GM19372 (cell line): ENCODE measurements at regions not wholly inside any gene's neighbourhood (a gene's known extent, or its start where the extent isn't known, plus 50 kb on each side); places are given as distances from the start of the nearest gene placed in this dataset.
A peak's percentile ranks its signal among the peaks of the same experiment; 100 is the strongest.

Source experiments
- ATAC-seq: cut with Tn5 transposase; IDR thresholded peaks from one replicate; pipeline ENCODE4 v1.9.1; 2021; ENCODE audit warnings: mild to moderate bottlenecking, low read depth, moderate library complexity; ENCODE audit not compliant: unreplicated experiment

DNA sequence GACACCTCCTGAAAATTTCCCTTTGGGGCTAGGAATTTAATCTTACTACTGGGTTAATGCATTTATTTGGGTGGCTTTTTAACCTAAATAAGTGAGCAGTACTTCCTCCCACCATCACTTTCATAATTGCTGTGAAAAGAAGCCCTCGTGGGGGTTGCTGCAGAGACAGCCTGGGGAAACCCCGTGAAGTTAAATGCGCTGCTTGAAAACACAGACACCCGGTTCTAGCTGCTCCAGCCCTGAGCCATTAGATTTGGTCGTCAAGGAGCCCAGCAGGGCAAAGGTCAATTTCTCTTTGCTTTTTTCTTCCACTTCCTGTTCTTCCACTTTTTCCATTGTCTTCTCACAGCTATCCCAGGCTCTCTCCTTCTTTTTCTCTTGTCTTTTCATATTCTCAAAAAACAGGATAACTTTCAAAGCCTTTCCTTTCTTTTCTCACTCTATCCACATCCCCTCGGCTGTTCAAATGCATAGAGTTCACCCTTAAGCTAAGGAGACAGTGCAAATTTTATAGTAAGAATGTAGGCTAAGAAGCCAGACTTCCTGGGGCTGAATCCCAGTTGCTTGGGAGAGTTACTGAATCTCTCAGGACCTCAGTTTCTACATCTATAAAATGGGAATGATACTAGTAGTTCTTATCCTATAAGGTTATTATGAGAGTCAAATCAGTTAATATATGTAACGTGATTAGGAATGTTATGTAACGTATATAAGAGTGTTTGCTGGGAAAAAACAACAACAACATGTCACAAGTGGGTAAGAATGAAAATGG is 91.5 kb upstream of the ZNF827 start:
- peak; percentile 94 for ATAC-seq

DNA sequence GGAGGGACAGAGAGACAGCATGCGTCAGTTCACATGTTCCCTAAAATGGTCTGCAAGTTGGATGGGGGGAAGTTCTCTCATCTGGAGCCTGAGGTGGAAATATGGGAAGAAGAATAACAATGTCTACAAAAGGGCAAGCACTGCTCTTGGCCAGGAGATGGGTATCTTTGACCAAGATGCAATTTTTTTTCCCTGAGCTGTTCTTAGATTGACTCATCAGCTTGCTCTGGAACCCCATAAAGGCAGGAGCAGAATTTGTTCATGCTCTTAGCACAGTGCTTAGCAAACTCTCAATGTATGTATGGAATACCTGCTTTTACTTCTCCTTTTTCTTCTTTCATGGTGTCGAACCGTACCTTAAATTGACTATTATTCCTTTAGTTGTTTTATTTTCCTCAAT is 90.5 kb upstream of the ZNF827 start:
- ATAC-seq: no peak

DNA sequence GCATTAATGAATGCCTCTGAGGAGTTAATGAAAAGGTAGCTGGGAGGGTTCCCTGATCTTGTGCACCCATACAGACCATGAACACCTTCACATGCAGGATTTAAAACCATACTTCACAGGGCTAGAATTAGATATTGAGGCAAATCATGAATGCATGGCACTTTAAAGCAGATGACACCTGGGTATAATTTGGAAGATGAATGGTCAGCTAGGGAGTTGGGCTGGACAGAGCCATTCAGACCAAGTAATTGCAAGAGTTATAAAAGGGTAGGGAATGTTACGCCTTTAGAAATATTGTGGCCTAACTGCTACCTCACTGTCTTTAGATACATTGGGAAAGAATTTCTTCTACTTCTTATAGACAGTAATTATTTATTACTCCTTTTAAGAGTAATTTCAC is 89.1 kb upstream of the ZNF827 start:
- no peak for ATAC-seq

DNA sequence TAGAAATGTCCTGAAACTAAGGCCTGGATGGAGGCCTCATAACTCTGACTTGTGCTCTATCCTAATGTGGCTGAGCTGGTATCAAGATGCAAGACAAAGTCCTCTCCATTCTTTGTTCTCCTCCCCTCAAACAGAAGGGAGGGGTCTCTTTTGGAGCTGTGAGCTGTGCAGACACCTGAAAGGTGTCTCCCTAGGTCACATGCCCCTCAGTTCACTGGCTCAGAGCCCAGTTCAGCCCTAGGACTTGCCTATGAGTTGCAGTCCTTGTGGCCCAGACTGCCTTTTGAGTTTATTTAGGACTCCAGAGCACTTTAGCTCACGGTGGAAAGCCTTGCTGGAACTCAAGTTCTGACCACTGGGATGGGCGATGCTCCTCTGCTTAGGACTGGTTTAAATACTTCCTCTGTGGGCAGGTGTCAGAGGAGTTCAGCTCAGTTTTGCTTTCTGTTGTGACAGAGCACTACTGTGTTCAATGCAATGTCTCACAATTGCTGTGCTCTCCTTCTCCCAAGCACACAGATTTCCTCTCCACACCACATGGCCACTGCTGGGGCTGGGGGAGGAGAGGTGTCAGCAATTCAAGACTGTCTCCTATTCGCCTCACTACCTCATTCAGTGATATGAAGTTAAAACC is 84.8 kb upstream of the ZNF827 start:
- ATAC-seq: peak; percentile 99

DNA sequence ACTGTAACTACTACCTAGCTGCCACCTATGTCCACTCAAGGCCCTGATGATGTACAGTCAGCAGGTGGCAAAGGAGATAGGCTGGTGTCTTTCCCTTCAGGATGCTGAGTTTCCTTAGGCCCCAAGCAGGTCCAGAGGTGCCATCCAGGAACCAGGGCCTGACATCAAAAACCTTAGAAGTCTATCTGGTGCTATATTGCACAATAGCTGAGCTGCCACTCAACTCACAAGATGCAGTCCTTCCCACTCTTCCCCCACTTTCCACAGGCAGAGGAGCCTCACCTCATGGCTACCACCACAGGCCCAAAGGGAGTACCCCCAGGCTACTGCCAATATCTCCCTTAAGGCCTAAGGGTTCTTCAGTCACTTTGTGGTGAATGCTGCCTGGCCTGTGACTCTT is 83.9 kb upstream of the ZNF827 start:
- ATAC-seq: no peak

DNA sequence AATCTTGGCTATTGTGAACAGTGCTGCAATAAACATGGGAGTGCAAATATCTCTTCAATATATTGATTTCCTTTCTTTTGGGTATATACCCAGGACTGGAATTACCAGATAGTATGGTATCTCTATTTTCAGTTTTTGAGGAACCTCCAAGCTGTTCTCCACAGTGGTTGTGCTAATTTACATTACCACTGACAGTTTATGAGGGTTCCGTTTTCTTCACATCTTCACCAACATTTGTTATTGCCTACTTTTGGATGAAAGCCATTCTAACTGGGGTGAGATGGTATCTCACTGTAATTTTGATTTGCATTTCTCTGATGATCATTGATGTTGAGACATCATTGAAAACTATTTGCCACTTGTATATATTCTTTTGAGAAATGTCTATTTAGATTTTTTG is 79.6 kb upstream of the ZNF827 start:
- no peak for ATAC-seq

DNA sequence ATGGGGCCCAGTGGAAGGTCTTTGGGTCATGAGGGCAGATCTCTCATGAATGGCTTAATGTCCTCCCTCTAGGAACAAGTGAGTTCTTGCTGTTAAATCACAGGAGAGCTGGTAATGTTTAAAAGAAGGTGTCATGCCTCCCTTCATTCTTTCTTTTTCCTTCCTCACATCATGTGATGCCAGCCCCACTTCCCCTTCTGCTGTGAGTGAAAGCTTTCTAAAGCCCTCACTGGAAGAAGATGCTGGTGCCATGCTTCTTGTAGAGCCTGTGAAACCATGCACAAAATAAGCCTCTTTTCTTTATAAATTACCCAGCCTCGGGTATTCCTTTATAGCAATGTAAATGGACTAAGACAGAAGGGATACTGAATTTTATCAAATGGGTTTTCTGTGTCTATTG is 66.1 kb upstream of the ZNF827 start:
- no peak for ATAC-seq

DNA sequence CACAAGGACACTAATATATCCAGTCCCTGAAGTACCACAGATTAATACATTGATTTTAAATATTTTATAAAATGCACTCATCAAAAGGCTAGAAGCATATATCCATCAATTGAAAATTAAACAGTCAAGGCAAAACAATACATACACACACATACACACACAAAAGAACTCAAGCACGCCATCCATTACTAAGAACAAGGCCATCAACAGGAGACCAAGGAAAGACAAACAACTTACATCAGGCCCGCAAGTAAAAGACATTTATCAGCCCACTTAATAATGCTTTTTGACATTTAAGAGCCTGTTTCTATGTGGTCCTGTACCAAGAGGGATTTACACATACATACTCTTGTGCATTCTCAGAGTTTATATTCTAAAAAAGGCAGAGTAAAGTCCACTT is 50.0 kb upstream of the ZNF827 start:
- ATAC-seq: no peak
